Sciatic nerve (tissue), 2 donors: ENCODE measurements at regions not wholly inside any gene's neighbourhood (a gene's known extent, or its start where the extent isn't known, plus 50 kb on each side); places are given as distances from the start of the nearest gene placed in this dataset.
A peak's percentile ranks its signal among the peaks of the same experiment; 100 is the strongest.

Source experiments
- ATAC-seq: fragments of 200-7000 bp; cut with Tn5 transposase; one replicate; pipeline ENCODE4 v1.9.1; 2020; ENCODE audit warnings: mild to moderate bottlenecking, moderate library complexity
- DNase-seq: peaks from one replicate; pipeline ENCODE4 v3.0.0-alpha.2; 2020; ENCODE audit warnings: low spot score
- intact Hi-C: fragments of 100-400 bp; cut with DNase I; formaldehyde crosslinking; loops from one replicate; pipeline ENCODE4 v1.14.2; 2022
- donor health status: DM: no; HTN: no; CAD: no.
- donor health status: DM: no; HTN: no; CAD: no.

DNA sequence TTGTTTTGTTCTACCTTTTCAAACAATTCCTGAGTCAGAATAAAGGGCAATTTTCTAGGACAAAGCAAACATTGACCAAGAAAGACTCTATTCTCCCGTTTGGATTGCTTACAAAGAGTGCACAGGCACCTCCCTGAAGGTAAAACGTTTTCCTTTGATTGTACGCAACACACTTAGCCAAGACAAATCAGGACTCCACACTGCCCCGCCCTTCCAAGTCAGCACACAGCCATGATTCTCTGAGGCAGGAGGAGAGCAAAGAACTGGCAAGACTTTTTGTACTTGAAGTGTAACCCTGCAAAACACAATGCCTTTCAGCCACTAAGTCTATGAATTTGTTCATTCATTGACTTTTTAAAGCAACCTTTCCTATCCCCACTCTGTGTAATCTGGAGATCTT lies 85.0 kb upstream of the FAM180A start:
- DNase-seq (no peak), ATAC-seq (no peak)
- intact Hi-C loops, result no loop called here

DNA sequence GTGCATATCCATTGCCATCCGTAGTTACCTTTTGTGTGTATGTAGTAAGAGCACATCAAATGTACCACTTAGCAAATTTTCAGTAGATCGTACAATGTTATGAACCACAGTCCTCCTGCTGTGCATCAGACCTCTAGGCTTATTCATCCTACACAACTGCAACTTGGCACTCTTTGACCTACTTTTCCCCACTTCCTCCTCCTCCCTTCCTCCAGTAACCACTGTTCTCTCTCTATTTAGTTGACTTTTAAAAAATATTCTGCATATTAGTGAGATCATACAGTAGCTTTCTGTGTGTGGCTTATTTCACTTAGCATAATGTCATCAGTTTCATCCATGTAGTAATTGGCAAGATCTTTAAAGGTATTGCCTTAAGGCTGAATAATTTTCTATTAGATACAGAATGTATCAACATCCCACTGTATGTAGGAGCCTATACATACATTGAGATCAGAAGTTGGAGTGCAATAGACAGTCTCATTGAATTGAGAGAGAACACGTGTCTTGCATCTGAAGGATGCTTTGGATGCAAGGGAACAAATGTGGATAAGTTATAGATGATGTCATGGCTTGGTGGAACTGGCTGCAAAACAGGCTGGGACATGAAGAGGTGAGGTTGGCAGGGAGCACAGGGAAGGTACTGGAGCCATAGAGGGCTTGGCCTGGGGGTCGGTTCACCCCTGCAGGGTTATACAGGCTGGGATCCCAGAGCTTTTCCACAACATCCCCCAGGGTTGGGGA lies 83.0 kb upstream of the FAM180A start:
- no peak for ATAC-seq
- intact Hi-C loops, result no loop called here

DNA sequence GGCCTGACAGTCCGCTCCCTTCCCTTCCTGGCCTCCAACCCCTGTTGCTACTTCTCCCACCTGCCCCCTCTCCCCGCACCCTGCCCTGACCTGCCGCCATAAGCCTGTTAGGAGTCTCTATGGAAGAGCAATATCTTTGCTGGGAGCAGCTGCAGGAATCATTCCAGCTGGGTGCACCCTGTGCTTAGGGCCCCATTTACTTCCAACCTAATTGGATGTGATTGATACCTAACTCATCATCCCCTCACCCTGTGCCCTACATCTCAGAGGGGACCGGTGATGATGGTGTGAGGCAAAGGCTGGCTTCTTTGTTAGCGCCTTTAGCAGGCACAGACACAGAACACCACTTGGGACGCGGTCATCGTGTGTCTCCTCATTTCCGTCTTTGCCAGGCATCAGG lies 80.0 kb upstream of the FAM180A start:
- intact Hi-C loops, result no loop called here
- ATAC-seq, result no peak
- DNase-seq, result no peak

More for the DNA sequence above, 83.0 kb upstream of the FAM180A start:
- no peak for DNase-seq

DNA sequence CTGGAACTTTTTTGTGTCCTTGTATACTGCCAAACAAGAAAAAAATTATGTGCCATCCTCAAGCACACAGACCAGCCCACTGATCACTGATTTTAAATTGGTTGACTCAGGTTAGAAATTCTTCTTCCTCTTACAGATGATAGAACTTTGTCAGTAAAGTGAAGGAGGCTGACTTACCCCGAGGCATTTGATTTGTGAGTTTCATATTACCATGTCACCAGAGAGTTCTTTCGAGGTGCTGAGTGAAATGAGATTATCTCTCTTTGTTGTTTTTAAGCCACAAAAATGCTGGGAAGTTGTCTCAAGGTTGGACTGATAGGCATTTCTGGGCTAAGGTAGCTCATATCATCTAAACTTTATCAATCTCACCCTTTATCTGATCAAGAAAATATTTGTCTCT lies 78.8 kb upstream of the FAM180A start:
- no peak for ATAC-seq
- intact Hi-C loops, result no loop called here
- no peak for DNase-seq

DNA sequence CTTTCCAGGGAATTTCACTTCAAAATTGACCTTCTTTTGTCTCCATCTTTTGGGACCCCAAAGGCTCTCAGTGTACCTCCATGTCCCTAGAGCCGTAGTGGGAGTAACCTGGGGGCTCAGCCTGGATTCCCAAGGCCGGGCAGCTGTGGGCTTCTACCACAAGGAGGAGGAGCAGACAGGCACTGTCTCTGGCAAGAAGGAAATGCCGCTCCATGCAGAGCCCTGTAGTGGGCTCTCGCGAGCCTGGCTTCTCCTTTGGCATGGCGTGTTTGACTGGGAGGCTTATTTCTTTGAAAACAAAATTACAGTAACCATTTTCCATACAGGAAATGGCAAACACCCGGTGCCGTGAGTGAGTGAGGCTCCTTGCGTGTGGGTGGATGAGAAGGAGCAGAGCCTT lies 76.8 kb upstream of the FAM180A start:
- ATAC-seq, result no peak
- intact Hi-C loops, result no loop called here
- DNase-seq, result no peak

DNA sequence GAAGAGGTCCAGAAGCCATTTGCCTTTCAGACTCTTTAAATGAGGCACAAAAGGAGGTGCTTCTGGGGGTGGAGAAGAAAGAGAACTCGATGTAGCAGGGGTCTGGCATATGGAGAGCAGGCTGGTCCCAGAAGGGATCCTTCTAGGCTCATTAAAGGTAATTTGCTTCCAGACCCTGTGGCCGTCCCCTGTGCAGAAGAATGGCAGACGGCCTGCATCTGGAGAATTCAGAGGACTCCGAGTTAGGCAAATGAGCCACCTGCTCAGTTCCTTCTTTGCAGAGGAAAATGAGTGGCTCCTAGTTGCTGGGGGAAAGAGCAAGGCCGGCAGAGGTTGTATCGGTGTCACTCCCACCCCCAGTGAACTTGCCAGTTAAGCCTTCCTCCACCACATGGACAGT lies 73.8 kb upstream of the FAM180A start:
- intact Hi-C loops, result no loop called here
- DNase-seq (no peak), ATAC-seq (no peak)

DNA sequence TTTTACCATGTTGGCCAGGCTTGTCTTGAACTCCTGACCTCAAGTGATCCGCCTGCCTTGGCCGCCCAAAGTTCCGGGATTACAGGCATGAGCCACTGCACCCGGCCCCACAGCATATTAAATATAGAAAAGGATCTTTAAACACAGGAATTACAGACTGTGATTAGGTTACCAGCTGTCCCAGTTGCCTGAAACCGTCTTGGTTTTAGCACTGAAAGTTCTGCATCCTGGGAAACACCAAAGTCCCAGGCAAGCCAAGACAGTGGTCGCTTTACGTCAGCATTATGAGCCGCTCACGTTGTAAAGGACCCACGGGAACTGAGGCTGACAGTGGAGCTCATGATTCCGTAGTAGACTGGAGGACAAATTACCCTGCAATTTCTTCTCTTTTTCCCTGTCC lies 69.0 kb upstream of the FAM180A start:
- intact Hi-C loops, result no loop called here
- no peak for ATAC-seq
- no peak for DNase-seq

DNA sequence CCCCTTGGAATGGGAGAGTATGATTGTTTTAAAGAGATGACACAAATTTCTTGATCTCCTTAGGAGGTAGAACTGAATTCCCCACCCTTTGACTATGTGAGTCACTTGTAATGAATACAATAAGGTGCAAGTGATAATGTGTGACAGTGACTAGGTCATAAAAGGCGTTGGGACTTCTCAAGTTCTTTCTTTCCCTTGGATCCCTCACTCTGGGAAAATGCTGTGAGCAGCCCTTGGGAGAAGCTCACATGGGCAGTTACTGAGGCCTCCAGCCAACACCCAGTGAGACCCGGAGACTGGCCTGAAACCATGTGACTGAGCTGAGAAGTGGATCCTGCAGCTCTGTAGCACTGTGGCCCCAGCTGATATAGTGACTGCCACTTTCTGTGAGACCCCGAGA lies 66.4 kb upstream of the FAM180A start:
- no peak for DNase-seq
- no peak for ATAC-seq
- intact Hi-C loops, result no loop called here

DNA sequence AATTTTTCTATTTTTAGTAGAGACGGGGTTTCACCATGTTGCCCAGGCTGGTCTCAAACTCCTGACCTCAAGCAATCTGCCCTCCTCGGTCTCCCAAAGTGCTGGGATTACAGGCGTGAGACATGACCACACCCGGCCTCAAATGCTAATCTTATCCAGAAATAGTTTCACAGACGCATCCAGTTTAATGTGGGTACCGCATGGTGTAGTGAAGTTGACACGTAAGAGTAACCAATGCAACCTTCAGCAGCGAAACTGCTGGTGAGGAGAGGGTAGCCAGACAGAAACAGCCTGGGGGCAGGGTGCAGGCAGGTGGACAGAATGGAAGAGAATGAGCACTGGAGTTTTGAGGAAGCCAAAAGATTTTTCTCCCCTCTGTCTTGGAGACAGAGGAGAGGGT lies 63.5 kb upstream of the FAM180A start:
- DNase-seq (no peak), ATAC-seq (no peak)
- intact Hi-C loops, result no loop called here

DNA sequence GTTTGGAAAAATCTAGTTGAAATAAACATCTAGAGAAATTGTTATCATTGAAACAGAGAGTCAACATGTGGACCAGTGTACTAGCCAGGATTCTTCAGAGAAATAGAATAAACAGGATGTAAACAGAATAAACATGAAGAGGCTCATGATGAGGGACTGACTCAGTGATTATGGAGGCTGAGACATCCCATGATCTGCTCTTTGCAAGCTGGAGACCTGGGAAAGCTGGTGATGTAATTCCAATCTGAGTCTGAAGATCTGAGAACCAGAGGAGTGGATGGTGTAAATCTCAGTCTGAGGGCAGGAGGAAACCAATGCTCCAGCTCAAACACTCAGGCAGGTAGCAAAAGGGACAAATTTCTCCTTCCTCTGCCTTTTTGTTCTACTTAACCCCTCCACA lies 62.9 kb upstream of the FAM180A start:
- ATAC-seq (no peak), DNase-seq (no peak)
- intact Hi-C loops, result no loop called here

DNA sequence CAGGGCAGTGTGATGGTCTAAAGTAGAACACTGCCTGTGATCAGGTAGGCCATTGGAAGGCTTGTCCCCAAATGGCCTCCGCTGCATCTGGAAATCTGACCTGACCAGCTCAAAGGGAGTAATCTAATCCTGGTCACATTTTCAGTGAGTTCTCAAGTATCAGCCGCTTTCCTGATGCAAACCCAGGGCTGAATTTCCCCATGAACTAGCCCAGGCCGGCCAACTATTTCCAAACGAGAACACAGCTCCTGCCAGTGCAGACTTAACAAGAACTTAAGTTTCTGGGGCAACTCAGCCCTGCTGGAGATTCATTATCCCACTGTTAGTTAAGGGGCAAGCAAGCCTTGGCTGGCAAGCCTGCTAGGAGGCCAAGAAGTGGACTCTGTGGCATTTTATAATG lies 59.6 kb upstream of the FAM180A start:
- ATAC-seq (peak; percentile 84), DNase-seq (no peak)
- intact Hi-C loops, result no loop called here

DNA sequence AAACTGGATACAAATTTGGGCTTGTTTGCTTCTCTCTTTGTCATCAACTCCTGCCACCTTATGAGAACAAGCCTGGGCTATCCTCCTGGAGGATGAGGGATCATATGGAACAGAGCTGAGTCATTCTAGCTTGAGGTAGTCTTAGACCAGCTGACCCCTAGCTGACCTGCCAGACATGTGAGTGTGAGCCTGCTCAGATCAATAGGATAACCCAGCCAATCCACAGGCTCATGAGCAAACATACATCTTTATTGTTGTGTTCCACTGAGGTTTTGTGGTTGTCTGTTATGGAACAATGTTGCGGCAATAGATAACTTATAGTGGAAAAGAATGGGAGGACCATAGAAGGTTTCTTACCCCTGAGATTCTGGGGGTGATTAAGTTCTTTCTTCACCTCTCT lies 54.5 kb upstream of the FAM180A start:
- DNase-seq, result no peak
- no peak for ATAC-seq
- intact Hi-C loops, result loop anchor here (5.0 kb wide), 1 partner anchor 199 kb away; no protein-coding TSS in a partner anchor

DNA sequence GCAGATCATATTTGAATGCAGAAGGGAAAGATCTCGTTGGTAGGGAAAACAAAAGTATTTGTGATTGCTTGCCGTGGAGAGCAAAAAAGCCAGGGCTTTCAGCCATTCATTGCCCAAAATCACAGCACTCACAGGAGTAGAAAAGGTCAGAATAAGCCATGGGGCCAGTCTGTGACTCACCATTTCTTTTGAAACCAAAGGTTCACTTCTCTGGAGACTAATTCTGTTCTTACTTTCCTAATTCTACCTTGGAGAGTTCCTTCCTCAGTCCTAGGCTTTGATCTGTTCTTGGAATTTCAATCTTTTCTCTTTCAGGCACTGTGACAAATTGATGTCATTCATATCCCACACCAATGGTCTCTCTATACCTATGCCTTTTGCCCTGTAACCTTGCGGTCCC lies 54.1 kb upstream of the FAM180A start:
- intact Hi-C loops, result loop anchor here (5.0 kb wide), 1 partner anchor 200 kb away; no protein-coding TSS in a partner anchor
- DNase-seq (no peak), ATAC-seq (no peak)

DNA sequence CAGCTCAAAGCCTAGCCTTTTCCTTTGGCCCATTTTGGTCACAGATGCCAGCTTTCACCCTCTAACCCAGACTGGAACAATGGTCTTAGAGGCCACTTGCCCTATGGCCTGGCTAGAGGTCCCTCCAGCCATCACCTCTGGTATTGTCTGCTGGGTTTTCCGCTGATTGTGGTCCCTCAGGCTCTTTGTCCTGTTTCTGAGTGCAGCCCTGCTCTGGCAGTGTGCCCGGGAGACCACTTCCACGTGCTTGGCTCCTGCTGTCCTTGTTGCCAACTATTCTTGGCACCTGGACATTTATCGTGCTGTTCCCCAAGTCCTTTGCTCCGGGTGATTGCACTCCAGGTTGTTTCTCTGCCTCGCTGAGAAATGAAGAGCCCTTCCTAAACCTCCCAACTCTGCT lies 53.3 kb upstream of the FAM180A start:
- intact Hi-C loops, result loop anchor here (5.0 kb wide), 1 partner anchor 200 kb away; no protein-coding TSS in a partner anchor
- no peak for DNase-seq
- no peak for ATAC-seq

DNA sequence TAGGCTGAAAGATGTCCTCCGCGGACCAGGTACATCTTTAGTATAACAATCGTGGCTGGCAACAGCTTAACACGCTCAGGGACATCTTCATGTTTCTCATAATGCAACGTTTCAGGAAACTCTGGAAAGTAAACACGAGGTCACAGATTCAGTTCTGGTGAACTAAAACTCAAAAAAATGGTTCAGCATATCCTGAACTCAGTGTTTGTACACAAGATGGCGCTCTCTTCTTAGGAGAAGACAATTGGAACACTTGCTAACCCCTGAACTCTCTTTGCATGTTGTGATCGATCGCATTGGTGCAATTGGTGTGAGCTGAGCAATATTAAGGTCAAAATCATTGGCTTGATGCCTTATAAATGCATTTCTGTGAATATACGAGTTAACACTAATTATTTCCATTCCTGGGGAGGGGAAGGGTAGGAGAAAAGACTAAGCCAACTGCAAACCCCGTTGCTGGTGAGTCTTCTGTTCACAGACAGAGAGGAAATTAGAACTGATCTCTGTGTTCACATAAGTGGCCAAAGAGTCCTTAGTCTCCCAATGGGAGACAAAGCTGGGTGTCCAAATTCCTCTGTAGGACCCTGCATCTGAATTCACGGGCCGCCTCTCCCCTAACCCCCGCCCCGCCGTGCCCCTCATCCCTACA lies 52.6 kb upstream of the FAM180A start:
- ATAC-seq (peak; percentile 63), DNase-seq (no peak)
- intact Hi-C loops, result loop anchor here (5.0 kb wide), 1 partner anchor 201 kb away; no protein-coding TSS in a partner anchor

DNA sequence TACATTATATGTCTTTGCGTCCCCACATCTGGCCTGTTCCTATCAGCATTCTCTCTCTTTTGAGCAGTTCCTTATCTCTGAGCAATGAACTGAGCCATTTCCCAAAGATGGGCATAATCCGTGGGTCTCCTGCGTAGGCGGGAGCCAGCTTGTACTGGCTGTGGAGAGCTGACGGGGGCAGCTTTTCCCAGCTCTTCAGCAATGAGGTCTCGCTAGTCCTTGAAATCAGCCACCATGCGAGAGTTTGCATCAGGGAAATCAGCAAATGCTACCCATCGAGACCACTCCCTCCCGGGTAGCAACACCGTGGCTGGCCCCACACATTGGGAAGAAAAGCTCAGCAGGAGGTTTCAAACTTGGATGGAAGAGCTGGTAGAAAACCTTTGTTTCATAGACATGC lies 51.9 kb upstream of the FAM180A start:
- ATAC-seq (no peak), DNase-seq (no peak)
- intact Hi-C loops, result loop anchor here (5.0 kb wide), 1 partner anchor 202 kb away; no protein-coding TSS in a partner anchor

DNA sequence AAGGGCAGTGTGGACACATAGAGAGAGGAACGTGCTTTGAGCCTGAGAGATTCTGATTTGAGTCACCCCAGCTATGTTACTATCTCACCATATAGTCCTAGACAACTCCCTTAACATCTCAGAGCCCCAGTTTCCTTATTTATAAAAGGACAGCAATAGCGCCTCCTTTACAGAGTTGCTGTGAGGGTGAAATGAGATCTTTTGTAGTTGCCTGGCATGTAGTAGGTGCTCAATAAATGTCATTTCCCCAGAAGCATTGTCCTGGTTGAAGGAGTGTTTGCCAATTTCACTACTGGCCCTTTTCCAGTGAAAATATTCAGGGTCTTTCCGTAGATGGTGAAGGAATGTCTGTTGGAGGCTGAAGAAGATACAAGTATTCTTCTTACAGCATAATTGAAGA lies 51.3 kb upstream of the FAM180A start:
- intact Hi-C loops, result loop anchor here (5.0 kb wide), 2 partner anchors 202 to 542 kb away; no protein-coding TSS in a partner anchor
- DNase-seq, result no peak
- ATAC-seq, result no peak
